ENCODE measurements at regions not wholly inside any gene's neighbourhood (a gene's known extent, or its start where the extent isn't known, plus 50 kb on each side); places are given as distances from the start of the nearest gene placed in this dataset.

- Mint-ChIP-seq H3K4me1 (ENCODE audit: unreplicated experiment) (peaks cover 20% of the 10 kb centered on the region), H3K4me3 (no peak overlapping the region), H3K36me3 (no peaks in the 10 kb centered on the region), H3K27ac (no peak overlapping the region), H3K9me3 (peaks cover 5% of the 10 kb centered on the region), H3K27me3 (peaks cover 6% of the 10 kb centered on the region)
- DNase-seq (ENCODE audit: extremely low spot score, unreplicated experiment): no peak
- TF ChIP-seq, protein P1, sequence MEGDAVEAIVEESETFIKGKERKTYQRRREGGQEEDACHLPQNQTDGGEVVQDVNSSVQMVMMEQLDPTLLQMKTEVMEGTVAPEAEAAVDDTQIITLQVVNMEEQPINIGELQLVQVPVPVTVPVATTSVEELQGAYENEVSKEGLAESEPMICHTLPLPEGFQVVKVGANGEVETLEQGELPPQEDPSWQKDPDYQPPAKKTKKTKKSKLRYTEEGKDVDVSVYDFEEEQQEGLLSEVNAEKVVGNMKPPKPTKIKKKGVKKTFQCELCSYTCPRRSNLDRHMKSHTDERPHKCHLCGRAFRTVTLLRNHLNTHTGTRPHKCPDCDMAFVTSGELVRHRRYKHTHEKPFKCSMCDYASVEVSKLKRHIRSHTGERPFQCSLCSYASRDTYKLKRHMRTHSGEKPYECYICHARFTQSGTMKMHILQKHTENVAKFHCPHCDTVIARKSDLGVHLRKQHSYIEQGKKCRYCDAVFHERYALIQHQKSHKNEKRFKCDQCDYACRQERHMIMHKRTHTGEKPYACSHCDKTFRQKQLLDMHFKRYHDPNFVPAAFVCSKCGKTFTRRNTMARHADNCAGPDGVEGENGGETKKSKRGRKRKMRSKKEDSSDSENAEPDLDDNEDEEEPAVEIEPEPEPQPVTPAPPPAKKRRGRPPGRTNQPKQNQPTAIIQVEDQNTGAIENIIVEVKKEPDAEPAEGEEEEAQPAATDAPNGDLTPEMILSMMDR (conservative IDR thresholded peaks at IDR 0.05): no peak
These were observed 183.8 kb upstream of the HMGA2 start for GRCh38 chr12:65640489-65640901.

- Mint-ChIP-seq H3K36me3 (no peaks in the 10 kb centered on the region), H3K4me1 (ENCODE audit: unreplicated experiment) (peaks cover 20% of the 10 kb centered on the region), H3K9me3 (peaks cover 5% of the 10 kb centered on the region), H3K27ac (no peak overlapping the region), H3K27me3 (peaks cover 6% of the 10 kb centered on the region), H3K4me3 (no peak overlapping the region)
- DNase-seq (ENCODE audit: extremely low spot score, unreplicated experiment): no peak
- TF ChIP-seq, protein P1 (conservative IDR thresholded peaks at IDR 0.05): no peak
These were observed 182.1 kb upstream of the HMGA2 start for GRCh38 chr12:65642061-65642661.

DNA sequence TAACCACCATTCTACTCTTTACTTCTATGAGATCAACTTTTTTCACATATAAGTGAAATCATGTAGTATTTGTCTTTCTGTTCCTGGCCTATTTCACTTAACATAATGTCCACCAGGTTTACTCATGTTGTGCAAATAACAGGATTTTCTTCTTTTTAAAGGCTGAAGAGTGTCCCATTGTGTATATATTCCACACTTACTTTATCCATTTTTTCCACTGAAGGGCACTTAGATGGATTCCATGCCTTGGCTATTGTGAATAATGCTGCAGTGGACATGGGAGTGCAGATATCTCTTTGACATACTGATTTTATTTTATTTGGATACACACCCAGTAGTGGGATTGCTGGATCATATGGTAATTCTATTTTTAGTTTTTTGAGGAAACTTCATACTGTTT, 181.1 kb upstream of the HMGA2 start:
- Mint-ChIP-seq H3K27me3 (peaks cover 6% of the 10 kb centered on the region), H3K4me1 (ENCODE audit: unreplicated experiment) (peaks cover 20% of the 10 kb centered on the region), H3K27ac (no peak overlapping the region), H3K9me3 (peaks cover 5% of the 10 kb centered on the region), H3K36me3 (no peaks in the 10 kb centered on the region), H3K4me3 (no peak overlapping the region)
- no peak for DNase-seq (ENCODE audit: extremely low spot score, unreplicated experiment)
- TF ChIP-seq, protein P1 (conservative IDR thresholded peaks at IDR 0.05): no peak

- DNase-seq (ENCODE audit: extremely low spot score, unreplicated experiment): no peak
- H3K9me3 Mint-ChIP-seq: peaks cover 5% of the 10 kb centered on the region
- peaks cover 20% of the 10 kb centered on the region for H3K4me1 Mint-ChIP-seq (ENCODE audit: unreplicated experiment)
- H3K36me3 Mint-ChIP-seq: no peaks in the 10 kb centered on the region
- H3K27me3 Mint-ChIP-seq: peaks cover 6% of the 10 kb centered on the region
- H3K4me3 Mint-ChIP-seq: no peak overlapping the region
- TF ChIP-seq, protein P1 (conservative IDR thresholded peaks at IDR 0.05): no peak
- no peak overlapping the region for H3K27ac Mint-ChIP-seq
These were observed 180.5 kb upstream of the HMGA2 start for GRCh38 chr12:65643595-65644386.

DNA sequence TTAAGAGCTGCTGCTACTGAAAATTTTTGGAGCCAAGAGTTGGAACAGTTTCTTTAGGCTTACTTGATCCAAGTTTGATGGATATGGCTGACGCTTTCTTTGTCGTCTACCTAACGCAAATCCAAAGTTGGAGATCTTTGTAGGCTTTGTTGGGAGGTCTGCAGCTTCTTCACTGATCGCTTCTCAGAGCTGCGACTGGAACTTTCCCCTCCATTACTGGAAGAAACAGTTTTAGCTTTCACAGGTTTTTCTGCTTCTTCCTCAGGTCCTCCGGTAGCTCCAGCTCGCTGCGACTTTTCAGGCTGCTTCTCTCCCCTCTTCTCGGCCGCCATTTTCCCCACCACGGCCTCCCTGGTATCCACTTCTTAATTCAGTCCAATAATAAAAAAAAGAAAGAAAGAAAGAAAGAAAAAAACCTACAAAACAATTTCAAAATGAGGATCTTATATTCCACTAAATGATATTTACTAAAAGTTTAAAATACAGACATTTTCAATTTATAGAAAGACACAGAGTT, 178.1 kb upstream of the HMGA2 start:
- H3K27me3 Mint-ChIP-seq: peaks cover 4% of the 10 kb centered on the region
- H3K27ac Mint-ChIP-seq: no peak overlapping the region
- no peaks in the 10 kb centered on the region for H3K9me3 Mint-ChIP-seq
- DNase-seq (ENCODE audit: extremely low spot score, unreplicated experiment): no peak
- no peak overlapping the region for H3K4me3 Mint-ChIP-seq
- TF ChIP-seq, protein P1 (conservative IDR thresholded peaks at IDR 0.05): no peak
- H3K36me3 Mint-ChIP-seq: no peaks in the 10 kb centered on the region
- H3K4me1 Mint-ChIP-seq (ENCODE audit: unreplicated experiment): peaks cover 9% of the 10 kb centered on the region

Measured in type B pancreatic cell (in vitro differentiated cells).